ENCODE measurements at regions not wholly inside any gene's neighbourhood (a gene's known extent, or its start where the extent isn't known, plus 50 kb on each side); places are given as distances from the start of the nearest gene placed in this dataset.

- no peaks in the 10 kb centered on the region for H3K36me3 ChIP-seq (ENCODE audit: control insufficient read depth, low read length)
- no peaks in the 10 kb centered on the region for H3F3A ChIP-seq (ENCODE audit: control insufficient read depth, insufficient read depth)
- peaks cover 5% of the 10 kb centered on the region; the same call in 1 of the 2 replicates for H3K9me3 ChIP-seq (ENCODE audit: control insufficient read depth, insufficient read depth, low read length)
- H3K9me2 ChIP-seq (replicated peaks; ENCODE audit: control insufficient read depth, low read length): no peaks in the 10 kb centered on the region
- H4K20me1 ChIP-seq (ENCODE audit: control insufficient read depth, insufficient read depth, low read depth, low read length): no peaks in the 10 kb centered on the region
- no peaks in the 10 kb centered on the region for H3K4me1 ChIP-seq (ENCODE audit: control insufficient read depth, low read length)
- H3K79me2 ChIP-seq (ENCODE audit: control insufficient read depth, low read length): no peaks in the 10 kb centered on the region
- TF ChIP-seq, protein P1, sequence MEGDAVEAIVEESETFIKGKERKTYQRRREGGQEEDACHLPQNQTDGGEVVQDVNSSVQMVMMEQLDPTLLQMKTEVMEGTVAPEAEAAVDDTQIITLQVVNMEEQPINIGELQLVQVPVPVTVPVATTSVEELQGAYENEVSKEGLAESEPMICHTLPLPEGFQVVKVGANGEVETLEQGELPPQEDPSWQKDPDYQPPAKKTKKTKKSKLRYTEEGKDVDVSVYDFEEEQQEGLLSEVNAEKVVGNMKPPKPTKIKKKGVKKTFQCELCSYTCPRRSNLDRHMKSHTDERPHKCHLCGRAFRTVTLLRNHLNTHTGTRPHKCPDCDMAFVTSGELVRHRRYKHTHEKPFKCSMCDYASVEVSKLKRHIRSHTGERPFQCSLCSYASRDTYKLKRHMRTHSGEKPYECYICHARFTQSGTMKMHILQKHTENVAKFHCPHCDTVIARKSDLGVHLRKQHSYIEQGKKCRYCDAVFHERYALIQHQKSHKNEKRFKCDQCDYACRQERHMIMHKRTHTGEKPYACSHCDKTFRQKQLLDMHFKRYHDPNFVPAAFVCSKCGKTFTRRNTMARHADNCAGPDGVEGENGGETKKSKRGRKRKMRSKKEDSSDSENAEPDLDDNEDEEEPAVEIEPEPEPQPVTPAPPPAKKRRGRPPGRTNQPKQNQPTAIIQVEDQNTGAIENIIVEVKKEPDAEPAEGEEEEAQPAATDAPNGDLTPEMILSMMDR (IDR thresholded peaks at IDR 0.05; ENCODE audit: low read depth, low read length, poor library complexity, severe bottlenecking): no peak
- no peak for TF ChIP-seq EZH2phosphoT487 (IDR thresholded peaks at IDR 0.05; ENCODE audit: borderline replicate concordance, low read length)
- H3K27ac ChIP-seq (ENCODE audit: low read depth, low read length): no peak overlapping the region
- H3K4me2 ChIP-seq (ENCODE audit: low read length): no peak overlapping the region
- H3K4me3 ChIP-seq (ENCODE audit: low read length): no peak overlapping the region
- peaks cover 2% of the 10 kb centered on the region; the same call in 1 of the 2 replicates for H3K27me3 ChIP-seq (ENCODE audit: control insufficient read depth, low read length)
Measured at GRCh38 chr7:3246127-3246526, 54.9 kb upstream of the SDK1 start.

- no peak overlapping the region for H3K27ac ChIP-seq (ENCODE audit: low read depth, low read length)
- no peaks in the 10 kb centered on the region for H3K79me2 ChIP-seq (ENCODE audit: control insufficient read depth, low read length)
- H3K9me2 ChIP-seq (replicated peaks; ENCODE audit: control insufficient read depth, low read length): no peaks in the 10 kb centered on the region
Measured at GRCh38 chr7:3246651-3247050, 54.4 kb upstream of the SDK1 start.

GRCh38 chr7:3250725-3251124, 50.3 kb upstream of the SDK1 start:
- H3K9me2 ChIP-seq (replicated peaks; ENCODE audit: control insufficient read depth, low read length): no peaks in the 10 kb centered on the region
- H3K27me3 ChIP-seq (ENCODE audit: control insufficient read depth, low read length): peaks cover 6% of the 10 kb centered on the region; the same call in 1 of the 2 replicates
- no peaks in the 10 kb centered on the region for H4K20me1 ChIP-seq (ENCODE audit: control insufficient read depth, insufficient read depth, low read depth, low read length)
- no peak for TF ChIP-seq EZH2phosphoT487 (IDR thresholded peaks at IDR 0.05; ENCODE audit: borderline replicate concordance, low read length)
- TF ChIP-seq, protein P1 (IDR thresholded peaks at IDR 0.05; ENCODE audit: low read depth, low read length, poor library complexity, severe bottlenecking): no peak
- peaks cover 5% of the 10 kb centered on the region; the same call in 1 of the 2 replicates for H3K9me3 ChIP-seq (ENCODE audit: control insufficient read depth, insufficient read depth, low read length)
- no peak overlapping the region for H3K4me2 ChIP-seq (ENCODE audit: low read length)
- H3K4me1 ChIP-seq (ENCODE audit: control insufficient read depth, low read length): no peaks in the 10 kb centered on the region
- no peaks in the 10 kb centered on the region for H3F3A ChIP-seq (ENCODE audit: control insufficient read depth, insufficient read depth)
- no peaks in the 10 kb centered on the region for H3K79me2 ChIP-seq (ENCODE audit: control insufficient read depth, low read length)
- H3K4me3 ChIP-seq (ENCODE audit: low read length): no peak overlapping the region
- no peak overlapping the region for H3K27ac ChIP-seq (ENCODE audit: low read depth, low read length)
- H3K36me3 ChIP-seq (ENCODE audit: control insufficient read depth, low read length): no peaks in the 10 kb centered on the region

More at GRCh38 chr7:3246651-3247050, 54.4 kb upstream of the SDK1 start:
- peaks cover 5% of the 10 kb centered on the region; the same call in 1 of the 2 replicates for H3K9me3 ChIP-seq (ENCODE audit: control insufficient read depth, insufficient read depth, low read length)
- no peaks in the 10 kb centered on the region for H3K4me1 ChIP-seq (ENCODE audit: control insufficient read depth, low read length)
- no peaks in the 10 kb centered on the region for H3K36me3 ChIP-seq (ENCODE audit: control insufficient read depth, low read length)
- H3K4me2 ChIP-seq (ENCODE audit: low read length): no peak overlapping the region
- no peak for TF ChIP-seq EZH2phosphoT487 (IDR thresholded peaks at IDR 0.05; ENCODE audit: borderline replicate concordance, low read length)
- TF ChIP-seq, protein P1 (IDR thresholded peaks at IDR 0.05; ENCODE audit: low read depth, low read length, poor library complexity, severe bottlenecking): no peak
- H3F3A ChIP-seq (ENCODE audit: control insufficient read depth, insufficient read depth): no peaks in the 10 kb centered on the region
- H3K4me3 ChIP-seq (ENCODE audit: low read length): no peak overlapping the region
- H3K27me3 ChIP-seq (ENCODE audit: control insufficient read depth, low read length): peaks cover 2% of the 10 kb centered on the region; the same call in 1 of the 2 replicates
- H4K20me1 ChIP-seq (ENCODE audit: control insufficient read depth, insufficient read depth, low read depth, low read length): no peaks in the 10 kb centered on the region
